Ectodermal cell (in vitro differentiated cells): ENCODE measurements at regions not wholly inside any gene's neighbourhood (a gene's known extent, or its start where the extent isn't known, plus 50 kb on each side); places are given as distances from the start of the nearest gene placed in this dataset.

Source experiments
- H3K27ac ChIP-seq: 2 replicates; pipeline ENCODE4 v1.7.0; 2013; ENCODE audit warnings: mild to moderate bottlenecking, low read depth, low read length; ENCODE audit not compliant: insufficient read depth, poor library complexity, severe bottlenecking
- H3K27me3 ChIP-seq: 2 replicates; pipeline ENCODE4 v1.7.0; 2013; ENCODE audit warnings: mild to moderate bottlenecking, low read length; ENCODE audit not compliant: insufficient read depth, control insufficient read depth, poor library complexity, severe bottlenecking
- H3K36me3 ChIP-seq: one replicate; pipeline ENCODE4 v1.7.0; 2013; ENCODE audit warnings: low read length; ENCODE audit not compliant: control insufficient read depth, insufficient read depth
- H3K4me1 ChIP-seq: one replicate; pipeline ENCODE4 v1.7.0; 2013; ENCODE audit warnings: low read length; ENCODE audit not compliant: control insufficient read depth, insufficient read depth
- H3K4me3 ChIP-seq: 2 replicates; pipeline ENCODE4 v1.7.0; 2013; ENCODE audit warnings: low read depth, low read length, control low read depth; ENCODE audit not compliant: insufficient read depth
- H3K9me3 ChIP-seq: 2 replicates; pipeline ENCODE4 v1.7.0; 2013; ENCODE audit warnings: mild to moderate bottlenecking, low read length, moderate library complexity; ENCODE audit not compliant: control insufficient read depth
- WGBS, 2 experiments: methylation state at CpG; one replicate each; pipeline ENCODE4 v1.1.7; 2013; ENCODE audit warnings: missing lambda C conversion rate in 2 of 2; 5-methylcytosine and 5-hydroxymethylcytosine counted together

GRCh38 chr14:101236496-101237251 is 324.6 kb upstream of the DIO3 start:
- H3K4me1 ChIP-seq, result peaks cover 15% of the 10 kb centered on the region
- WGBS, 2 experiments, result 96 to 97% methylated on average over 15 of the region's 15 CpGs
- H3K27ac ChIP-seq, result no peak overlapping the region
- H3K36me3 ChIP-seq, result no peaks in the 10 kb centered on the region
- H3K27me3 ChIP-seq, result no peaks in the 10 kb centered on the region
- no peak overlapping the region for H3K4me3 ChIP-seq
- H3K9me3 ChIP-seq, result no peaks in the 10 kb centered on the region

- H3K36me3 ChIP-seq, result no peaks in the 10 kb centered on the region
- no peaks in the 10 kb centered on the region for H3K9me3 ChIP-seq
- H3K4me1 ChIP-seq, result peaks cover 15% of the 10 kb centered on the region
- no peak overlapping the region for H3K27ac ChIP-seq
- no peak overlapping the region for H3K4me3 ChIP-seq
- H3K27me3 ChIP-seq, result no peaks in the 10 kb centered on the region
- 85 to 87% methylated on average over 9 of the region's 9 CpGs for WGBS, 2 experiments
Measured at GRCh38 chr14:101237252-101237616, 324.1 kb upstream of the DIO3 start.

- H3K4me3 ChIP-seq, result no peak overlapping the region
- H3K36me3 ChIP-seq, result no peaks in the 10 kb centered on the region
- no peaks in the 10 kb centered on the region for H3K9me3 ChIP-seq
- H3K27me3 ChIP-seq, result no peaks in the 10 kb centered on the region
- no peak overlapping the region for H3K27ac ChIP-seq
- WGBS, 2 experiments, result 84 to 88% methylated on average over 9 of the region's 9 CpGs
- H3K4me1 ChIP-seq, result peaks cover 3% of the 10 kb centered on the region
Measured at GRCh38 chr14:101239065-101239464, 322.2 kb upstream of the DIO3 start.

DNA sequence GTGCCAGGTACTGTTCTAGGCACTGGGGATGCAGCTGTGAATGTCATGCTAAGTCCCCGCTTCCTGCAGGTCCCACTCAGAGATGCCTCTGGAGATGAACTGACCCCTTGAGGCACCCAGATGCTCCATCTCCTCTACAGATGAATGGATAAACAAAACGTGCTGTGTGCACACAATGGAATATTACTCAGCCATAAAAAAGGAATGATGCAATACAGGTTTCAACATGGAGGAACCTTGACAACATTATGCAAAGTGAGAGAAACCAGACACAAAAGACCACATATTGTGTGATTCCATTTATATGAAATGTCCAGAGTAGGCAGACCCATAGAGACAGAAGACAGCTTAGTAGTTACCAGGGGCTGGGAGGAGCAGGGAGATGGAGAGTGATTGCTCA is 320.1 kb upstream of the DIO3 start:
- WGBS, 2 experiments, result 92 to 98% methylated on average over 2 of the region's 2 CpGs
- Histone ChIP-seq H3K4me1 (no peaks in the 10 kb centered on the region), H3K36me3 (no peaks in the 10 kb centered on the region), H3K27ac (no peak overlapping the region), H3K27me3 (no peaks in the 10 kb centered on the region), H3K4me3 (no peak overlapping the region), H3K9me3 (no peaks in the 10 kb centered on the region)

- no peak overlapping the region for H3K27ac ChIP-seq
- H3K4me3 ChIP-seq, result no peak overlapping the region
- H3K27me3 ChIP-seq, result no peaks in the 10 kb centered on the region
- WGBS, 2 experiments, result 73 to 74% methylated on average over 10 of the region's 10 CpGs
- no peaks in the 10 kb centered on the region for H3K36me3 ChIP-seq
- no peaks in the 10 kb centered on the region for H3K9me3 ChIP-seq
- H3K4me1 ChIP-seq, result no peaks in the 10 kb centered on the region
Measured at GRCh38 chr14:101241807-101242278, 319.5 kb upstream of the DIO3 start.

GRCh38 chr14:101242442-101243385 is 318.6 kb upstream of the DIO3 start:
- H3K27ac ChIP-seq, result no peak overlapping the region
- no peaks in the 10 kb centered on the region for H3K4me1 ChIP-seq
- H3K4me3 ChIP-seq, result no peak overlapping the region
- H3K36me3 ChIP-seq, result no peaks in the 10 kb centered on the region
- no peaks in the 10 kb centered on the region for H3K27me3 ChIP-seq
- 91% methylated on average over 21 of the region's 22 CpGs for WGBS, 2 experiments
- no peaks in the 10 kb centered on the region for H3K9me3 ChIP-seq

DNA sequence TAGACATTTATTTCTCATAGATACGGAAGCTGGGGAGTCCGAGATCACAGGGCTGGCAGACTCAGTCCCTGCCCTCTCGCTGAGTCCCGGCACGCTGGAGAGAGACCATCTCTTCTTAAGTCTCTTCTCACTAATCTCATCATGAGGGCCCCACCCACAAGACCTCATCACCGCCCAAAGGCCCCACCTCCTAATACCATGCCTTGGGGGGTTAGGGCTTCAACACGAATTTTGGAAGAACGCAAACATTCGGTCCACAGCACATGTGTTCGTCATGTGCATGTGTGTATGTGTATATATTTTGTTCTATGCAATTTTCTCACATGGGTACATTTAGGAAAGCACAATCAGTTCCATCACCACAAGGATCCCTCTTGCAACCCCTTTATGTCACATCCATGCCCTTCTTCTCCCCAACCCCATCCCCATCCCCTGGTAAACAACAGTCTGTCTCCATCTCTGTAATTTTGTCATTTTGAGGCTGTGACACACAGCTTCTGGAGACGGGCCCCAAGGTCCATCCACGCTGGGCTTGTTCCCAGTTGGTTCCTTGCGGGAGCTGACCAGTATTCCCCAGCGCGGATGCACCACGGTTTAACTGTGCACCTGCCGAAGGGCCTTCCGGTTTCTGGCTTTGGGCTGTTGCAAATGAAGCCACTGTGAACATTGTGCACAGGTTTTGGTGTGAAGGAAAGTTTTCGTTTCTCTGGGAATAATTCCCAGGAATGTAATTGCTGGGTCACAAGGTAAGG is 317.5 kb upstream of the DIO3 start:
- no peaks in the 10 kb centered on the region for H3K9me3 ChIP-seq
- H3K36me3 ChIP-seq, result no peaks in the 10 kb centered on the region
- H3K27me3 ChIP-seq, result no peaks in the 10 kb centered on the region
- WGBS, 2 experiments, result 94 to 95% methylated on average over 17 to 19 of the region's 19 CpGs
- H3K27ac ChIP-seq, result no peak overlapping the region
- no peak overlapping the region for H3K4me3 ChIP-seq
- H3K4me1 ChIP-seq, result no peaks in the 10 kb centered on the region

DNA sequence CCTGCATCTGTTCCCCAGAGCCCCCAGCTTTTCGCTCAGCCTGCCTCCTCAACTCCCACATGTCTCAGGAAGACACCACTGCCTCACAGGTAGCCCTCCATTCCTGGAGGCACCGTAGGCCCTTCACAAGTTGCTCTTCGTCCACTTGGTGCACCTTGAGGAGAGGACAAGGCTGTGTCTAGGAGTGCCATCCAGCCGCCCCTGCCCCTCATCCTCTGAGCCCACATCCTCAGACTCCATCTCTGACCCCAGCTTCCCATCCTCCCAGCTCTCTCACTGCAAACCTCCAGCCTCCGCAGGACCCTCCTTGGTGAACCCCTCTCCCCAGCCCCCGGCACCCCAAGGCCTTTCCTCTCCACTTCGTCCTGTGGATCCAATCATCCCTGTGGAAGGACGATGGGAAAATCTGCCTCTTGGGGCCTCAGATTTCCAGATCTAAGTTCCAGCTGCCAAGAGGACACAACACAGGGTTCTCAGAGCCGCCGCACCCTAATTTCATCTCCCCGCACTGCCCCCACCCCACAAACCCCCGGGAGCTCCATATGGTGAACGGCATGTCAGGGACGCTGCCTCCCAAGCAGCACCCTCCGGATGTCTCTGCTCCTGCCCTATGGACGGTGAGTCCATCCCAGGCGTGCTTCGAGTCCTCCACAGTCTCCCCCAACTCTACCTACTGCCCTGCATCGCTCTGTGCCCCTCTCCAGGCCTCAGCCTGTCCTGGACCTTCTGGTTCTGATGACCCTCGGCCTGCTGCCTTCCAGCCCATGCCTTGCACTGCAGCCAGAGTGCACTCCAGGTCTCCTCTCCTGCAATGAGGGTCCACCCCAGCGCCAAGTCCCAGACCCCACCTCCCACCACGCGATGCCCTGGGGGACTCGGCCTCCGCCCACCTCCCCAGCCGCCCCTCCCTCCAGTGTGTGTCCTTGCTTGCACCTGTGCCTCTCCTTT is 314.1 kb upstream of the DIO3 start:
- H3K36me3 ChIP-seq, result no peaks in the 10 kb centered on the region
- H3K4me1 ChIP-seq, result no peaks in the 10 kb centered on the region
- H3K9me3 ChIP-seq, result no peaks in the 10 kb centered on the region
- H3K4me3 ChIP-seq, result no peak overlapping the region
- no peaks in the 10 kb centered on the region for H3K27me3 ChIP-seq
- 93 to 94% methylated on average over 26 of the region's 26 CpGs for WGBS, 2 experiments
- no peak overlapping the region for H3K27ac ChIP-seq
